ENCODE measurements at regions not wholly inside any gene's neighbourhood (a gene's known extent, or its start where the extent isn't known, plus 50 kb on each side); places are given as distances from the start of the nearest gene placed in this dataset.
"Not testable (repeated sequence)": the region's sequence is repeated elsewhere in the genome, so short reads cannot be mapped to it uniquely, and the experiment has no call there.

- no peak for DNase-seq
These were observed 258.3 kb downstream of the FOXL1 start for GRCh38 chr16:86836503-86837129.

GRCh38 chr16:86843812-86844211 is 265.5 kb downstream of the FOXL1 start:
- DNase-seq = no peak

- no peak for DNase-seq
These were observed 266.3 kb downstream of the FOXL1 start for GRCh38 chr16:86844695-86845094.

GRCh38 chr16:86846136-86846535 is 267.8 kb downstream of the FOXL1 start:
- no peak for DNase-seq

- DNase-seq = no peak
These were observed 270.5 kb downstream of the FOXL1 start for GRCh38 chr16:86848821-86849220.

- DNase-seq = no peak
These were observed 272.3 kb downstream of the FOXL1 start for GRCh38 chr16:86850670-86851069.

GRCh38 chr16:86852135-86852534 is 273.8 kb downstream of the FOXL1 start:
- DNase-seq = no peak

- DNase-seq = no peak
These were observed 275.8 kb downstream of the FOXL1 start for GRCh38 chr16:86854058-86854621.

- DNase-seq = no peak
These were observed 276.4 kb downstream of the FOXL1 start for GRCh38 chr16:86854626-86855294.

- no peak for DNase-seq
These were observed 278.7 kb downstream of the FOXL1 start for GRCh38 chr16:86856946-86857586.

GRCh38 chr16:86857807-86858206 is 279.5 kb downstream of the FOXL1 start:
- DNase-seq = no peak

- no peak for DNase-seq
These were observed 280.2 kb downstream of the FOXL1 start for GRCh38 chr16:86858501-86858900.

GRCh38 chr16:86861270-86861858 is 283.0 kb downstream of the FOXL1 start:
- DNase-seq = not testable (repeated sequence)

- DNase-seq = peak; percentile 79
These were observed 284.4 kb downstream of the FOXL1 start for GRCh38 chr16:86862595-86863280.

- DNase-seq = no peak
These were observed 285.3 kb downstream of the FOXL1 start for GRCh38 chr16:86863609-86864008.

GRCh38 chr16:86864586-86864985 is 286.2 kb downstream of the FOXL1 start:
- DNase-seq = no peak

- DNase-seq = peak; percentile 79
These were observed 287.7 kb downstream of the FOXL1 start for GRCh38 chr16:86865851-86866662.

GRCh38 chr16:86866986-86867722 is 288.8 kb downstream of the FOXL1 start:
- no peak for DNase-seq

GRCh38 chr16:86868070-86868469 is 289.7 kb downstream of the FOXL1 start:
- DNase-seq = no peak

- no peak for DNase-seq
These were observed 290.4 kb downstream of the FOXL1 start for GRCh38 chr16:86868786-86869185.
